HCT116 (cell line): ENCODE measurements at regions not wholly inside any gene's neighbourhood (a gene's known extent, or its start where the extent isn't known, plus 50 kb on each side); places are given as distances from the start of the nearest gene placed in this dataset.

Experiments
- ATAC-seq: fragments of 200-7000 bp; cut with Tn5 transposase; 2 replicates; pipeline ENCODE4 v1.9.1; 2020; ENCODE audit warnings: mild to moderate bottlenecking, moderate library complexity
- BruUV-seq: library from RNA; stranded (reverse); fragments of 400-500 nt; replicated peaks from 2 replicates; lab custom pipeline; 2021; lab: Mats Ljungman, UMichigan
- CTCF ChIA-PET: fragments of 300-600 bp; sonication (Branson Sonifier 250); formaldehyde crosslinking; loops from one replicate; lab custom pipeline; 2021; ENCODE audit warnings: antibody characterized with exemption; lab: Charles Lee
- POLR2A ChIA-PET: fragments of 300-600, 350-600 bp; sonication (Branson Sonifier 250); formaldehyde crosslinking; loops from one replicate; lab custom pipeline; 2021; ENCODE audit warnings: antibody characterized with exemption; lab: Charles Lee
- RAD21 ChIA-PET, 2 experiments: fragments of 300-600 bp; sonication (Branson Sonifier 250); formaldehyde crosslinking; loops; one replicate each; lab custom pipeline; 2023; ENCODE audit warnings: low total read pairs in 2 of 2; ENCODE audit not compliant: uncharacterized antibody in 2 of 2, unreplicated experiment in 2 of 2, low non-redundant PET in 1 of 2; lab: Charles Lee
- DNase-seq: peaks from one replicate; pipeline ENCODE4 v3.0.0-alpha.2; 2010; ENCODE audit warnings: low read depth, low spot score
- H2AFZ ChIP-seq: fragments of 200-600 bp; shearing (Covaris generic), sonication (generic); 2 replicates; pipeline ENCODE4 v1.6.1; 2017; ENCODE audit warnings: low read depth, mixed run types, mixed read lengths, antibody characterized with exemption, low read length; ENCODE audit not compliant: poor library complexity, severe bottlenecking
- H3K27ac ChIP-seq: 2 replicates; pipeline ENCODE4 v1.5.1; 2012; ENCODE audit warnings: low read depth, low read length
- H3K27me3 ChIP-seq: fragments of 200-600 bp; sonication (generic); 2 replicates; pipeline ENCODE4 v1.6.1; 2016; ENCODE audit warnings: mixed run types, low read length, mixed read lengths; ENCODE audit not compliant: insufficient read depth
- H3K36me3 ChIP-seq, 2 experiments: fragments of 200-500 bp in 1 of 2; fragments of 200-600 bp in 1 of 2; sonication (Bioruptor generic) in 1 of 2; sonication (generic) in 1 of 2; 2 replicates each; pipeline versions ENCODE4 v1.5.1 to v1.6.1; 2014 to 2016; ENCODE audit warnings: low read length in 2 of 2, inconsistent platforms in 1 of 2, mixed read lengths in 1 of 2, mixed run types in 1 of 2; ENCODE audit not compliant: insufficient read depth in 2 of 2, control insufficient read depth in 1 of 2
- H3K4me1 ChIP-seq, 2 experiments: fragments of 200-600 bp in 1 of 2; sonication (generic) in 1 of 2; 2 replicates each; pipeline versions ENCODE4 v1.5.1 to v1.6.1; 2012 to 2017; ENCODE audit warnings: low read length in 2 of 2, inconsistent platforms in 1 of 2, mild to moderate bottlenecking in 1 of 2, mixed read lengths in 1 of 2, mixed run types in 1 of 2, moderate library complexity in 1 of 2; ENCODE audit not compliant: insufficient read depth in 2 of 2, control insufficient read depth in 1 of 2
- H3K4me2 ChIP-seq: fragments of 200-600 bp; sonication (generic); 2 replicates; pipeline ENCODE4 v1.6.1; 2017; ENCODE audit warnings: mixed run types, low read length, mixed read lengths
- H3K4me3 ChIP-seq, 2 experiments: fragments of 200-600 bp in 1 of 2; sonication (generic) in 1 of 2; replicated peaks in 1 of 2; 2 replicates each; pipeline ENCODE4 v1.5.1; 2011 to 2016; ENCODE audit warnings: low read length in 2 of 2, control low read depth in 1 of 2, low read depth in 1 of 2, mild to moderate bottlenecking in 1 of 2, mixed read lengths in 1 of 2, mixed run types in 1 of 2
- H3K79me2 ChIP-seq: fragments of 200-600 bp; sonication (generic); 2 replicates; pipeline ENCODE4 v1.6.1; 2017; ENCODE audit warnings: mild to moderate bottlenecking, mixed run types, low read length, moderate library complexity, mixed read lengths; ENCODE audit not compliant: insufficient read depth
- H3K9ac ChIP-seq: fragments of 200-600 bp; sonication (generic); 2 replicates; pipeline ENCODE4 v1.6.1; 2016; ENCODE audit warnings: low read length, mixed read lengths
- H3K9me2 ChIP-seq: fragments of 200-600 bp; sonication (generic), shearing (Covaris generic); 2 replicates; pipeline ENCODE4 v1.6.1; 2017; ENCODE audit warnings: mixed run types, mild to moderate bottlenecking, moderate library complexity; ENCODE audit not compliant: insufficient read depth
- H3K9me3 ChIP-seq, 2 experiments: fragments of 200-500 bp in 1 of 2; fragments of 200-600 bp in 1 of 2; sonication (Bioruptor generic) in 1 of 2; sonication (generic) in 1 of 2; 2 replicates each; pipeline ENCODE4 v1.6.1; 2014 to 2017; ENCODE audit warnings: low read length in 2 of 2, mixed read lengths in 2 of 2, inconsistent platforms in 1 of 2, low read depth in 1 of 2, mild to moderate bottlenecking in 1 of 2, mixed run types in 1 of 2, moderate library complexity in 1 of 2; ENCODE audit not compliant: control insufficient read depth in 1 of 2, insufficient read depth in 1 of 2
- H4K20me1 ChIP-seq: fragments of 200-600 bp; sonication (generic), shearing (Covaris generic); 2 replicates; pipeline ENCODE4 v1.6.1; 2017; ENCODE audit warnings: mixed run types, mild to moderate bottlenecking, moderate library complexity; ENCODE audit not compliant: insufficient read depth
- CBX3 ChIP-seq: IDR thresholded peaks from 2 replicates; pipeline ENCODE4 v1.6.1; 2012; ENCODE audit warnings: low read depth
- EZH2 ChIP-seq: fragments of 200-600 bp; sonication (generic); IDR thresholded peaks from 2 replicates; pipeline ENCODE4 v1.6.1; 2017; ENCODE audit warnings: antibody characterized with exemption, mixed run types
- FOSL1 ChIP-seq: IDR thresholded peaks from 2 replicates; pipeline ENCODE4 v1.6.1; 2012; ENCODE audit warnings: low read depth
- JUND ChIP-seq: IDR thresholded peaks from 2 replicates; pipeline ENCODE4 v1.6.1; 2012
- POLR2A ChIP-seq: IDR thresholded peaks from 2 replicates; pipeline ENCODE4 v1.7.0; 2011; ENCODE audit warnings: borderline replicate concordance; ENCODE audit not compliant: insufficient read depth, insufficient read length; ENCODE audit errors: extremely low read depth
- RAD21 ChIP-seq: IDR thresholded peaks from 2 replicates; pipeline ENCODE4 v1.6.1; 2012; ENCODE audit warnings: low read depth, mild to moderate bottlenecking
- SIN3A ChIP-seq: IDR thresholded peaks from 2 replicates; pipeline ENCODE4 v1.6.1; 2012; ENCODE audit warnings: low read depth
- SP1 ChIP-seq: IDR thresholded peaks from 2 replicates; pipeline ENCODE4 v1.6.1; 2012; ENCODE audit warnings: low read depth
- TCF7L2 ChIP-seq: IDR thresholded peaks from 2 replicates; pipeline ENCODE4 v1.7.0; 2011; ENCODE audit warnings: borderline replicate concordance, inconsistent platforms; ENCODE audit not compliant: insufficient read depth, insufficient read length; ENCODE audit errors: extremely low read depth
- ZFX ChIP-seq: fragments of 450-650 bp; IDR thresholded peaks from 2 replicates; pipeline ENCODE4 v1.6.1; 2017
- intact Hi-C: fragments of 100-400 bp; cut with micrococcal nuclease; formaldehyde crosslinking; loops from 2 replicates; pipeline ENCODE4 v1.10.0; 2022
- TF ChIP-seq, protein P1 (sequence below), 3 experiments: fragments of 200-600 bp in 1 of 3; sonication (generic) in 1 of 3; IDR thresholded peaks in 2 of 3; conservative IDR thresholded peaks in 1 of 3; 2 replicates each; pipeline ENCODE4 v1.5.1; 2012 to 2017; ENCODE audit warnings: low read depth in 2 of 3, low read length in 2 of 3, antibody characterized with exemption in 1 of 3, borderline replicate concordance in 1 of 3, control low read depth in 1 of 3, mild to moderate bottlenecking in 1 of 3, mixed read lengths in 1 of 3, mixed run types in 1 of 3, moderate library complexity in 1 of 3; ENCODE audit not compliant: insufficient read depth in 1 of 3
- TF ChIP-seq, protein P2 (sequence below): IDR thresholded peaks from 2 replicates; pipeline ENCODE4 v1.6.1; 2012
- TF ChIP-seq, protein P3 (sequence below): IDR thresholded peaks from 2 replicates; pipeline ENCODE4 v1.6.1; 2012
- TF ChIP-seq, protein P4 (sequence below): IDR thresholded peaks from 2 replicates; pipeline ENCODE4 v1.6.1; 2011; ENCODE audit warnings: mild to moderate bottlenecking, low read length, moderate library complexity; ENCODE audit not compliant: insufficient replicate concordance; ENCODE audit errors: extremely low read depth

DNA sequence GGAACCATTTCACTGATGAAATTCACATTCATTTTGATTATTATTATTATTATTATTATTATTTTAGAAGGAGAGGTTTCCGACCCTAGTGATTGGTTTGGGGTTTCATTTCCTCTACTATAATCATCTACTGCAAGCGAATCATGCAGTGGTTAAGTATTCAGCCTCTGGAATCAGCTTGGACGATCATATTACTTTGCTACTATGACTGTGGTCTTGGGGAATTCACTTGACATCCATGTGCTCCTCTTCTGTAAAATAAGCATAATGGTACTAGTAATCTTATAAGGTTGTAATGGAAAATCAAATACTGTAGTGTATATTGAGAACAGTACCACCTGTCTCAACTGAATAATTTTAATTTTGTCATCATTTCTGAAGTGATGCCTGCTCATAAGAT lies 132.1 kb upstream of the SLC4A4 start:
- intact Hi-C loops: no loop called here

More for the DNA sequence above, 132.1 kb upstream of the SLC4A4 start:
- Histone ChIP-seq H4K20me1 (no peaks in the 10 kb centered on the region), H2AFZ (no peak overlapping the region), H3K79me2 (no peaks in the 10 kb centered on the region), H3K27me3 (0 out of 2 replicates have a peak, but pooled peaks cover 4% of the 10 kb centered on the region), H3K4me1 (no peaks in the 10 kb centered on the region), H3K36me3 (no peaks in the 10 kb centered on the region), H3K9me3 (no peaks in the 10 kb centered on the region), H3K4me2 (no peak overlapping the region)
- ChIA-PET RAD21 (no interaction called here), POLR2A (no interaction called here)
- no peak for ATAC-seq
- no peak for DNase-seq
- TF ChIP-seq ZFX: no peak
- TF ChIP-seq FOSL1: no peak
- no peak for TF ChIP-seq EZH2
- TF ChIP-seq POLR2A: no peak
- no peak for TF ChIP-seq SIN3A
- TF ChIP-seq, protein P1, sequence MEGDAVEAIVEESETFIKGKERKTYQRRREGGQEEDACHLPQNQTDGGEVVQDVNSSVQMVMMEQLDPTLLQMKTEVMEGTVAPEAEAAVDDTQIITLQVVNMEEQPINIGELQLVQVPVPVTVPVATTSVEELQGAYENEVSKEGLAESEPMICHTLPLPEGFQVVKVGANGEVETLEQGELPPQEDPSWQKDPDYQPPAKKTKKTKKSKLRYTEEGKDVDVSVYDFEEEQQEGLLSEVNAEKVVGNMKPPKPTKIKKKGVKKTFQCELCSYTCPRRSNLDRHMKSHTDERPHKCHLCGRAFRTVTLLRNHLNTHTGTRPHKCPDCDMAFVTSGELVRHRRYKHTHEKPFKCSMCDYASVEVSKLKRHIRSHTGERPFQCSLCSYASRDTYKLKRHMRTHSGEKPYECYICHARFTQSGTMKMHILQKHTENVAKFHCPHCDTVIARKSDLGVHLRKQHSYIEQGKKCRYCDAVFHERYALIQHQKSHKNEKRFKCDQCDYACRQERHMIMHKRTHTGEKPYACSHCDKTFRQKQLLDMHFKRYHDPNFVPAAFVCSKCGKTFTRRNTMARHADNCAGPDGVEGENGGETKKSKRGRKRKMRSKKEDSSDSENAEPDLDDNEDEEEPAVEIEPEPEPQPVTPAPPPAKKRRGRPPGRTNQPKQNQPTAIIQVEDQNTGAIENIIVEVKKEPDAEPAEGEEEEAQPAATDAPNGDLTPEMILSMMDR (IDR thresholded peaks at IDR 0.05 in 2 of 3, conservative IDR thresholded peaks at IDR 0.05 in 1 of 3; ENCODE audit: borderline replicate concordance in 1 of 3, insufficient read depth in 1 of 3, low read depth in 2 of 3, low read length in 2 of 3): no peak
- TF ChIP-seq, protein P2, sequence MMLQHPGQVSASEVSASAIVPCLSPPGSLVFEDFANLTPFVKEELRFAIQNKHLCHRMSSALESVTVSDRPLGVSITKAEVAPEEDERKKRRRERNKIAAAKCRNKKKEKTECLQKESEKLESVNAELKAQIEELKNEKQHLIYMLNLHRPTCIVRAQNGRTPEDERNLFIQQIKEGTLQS: no peak
- no peak for TF ChIP-seq RAD21
- TF ChIP-seq, protein P3, sequence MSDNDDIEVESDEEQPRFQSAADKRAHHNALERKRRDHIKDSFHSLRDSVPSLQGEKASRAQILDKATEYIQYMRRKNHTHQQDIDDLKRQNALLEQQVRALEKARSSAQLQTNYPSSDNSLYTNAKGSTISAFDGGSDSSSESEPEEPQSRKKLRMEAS: no peak
- TF ChIP-seq, protein P4, sequence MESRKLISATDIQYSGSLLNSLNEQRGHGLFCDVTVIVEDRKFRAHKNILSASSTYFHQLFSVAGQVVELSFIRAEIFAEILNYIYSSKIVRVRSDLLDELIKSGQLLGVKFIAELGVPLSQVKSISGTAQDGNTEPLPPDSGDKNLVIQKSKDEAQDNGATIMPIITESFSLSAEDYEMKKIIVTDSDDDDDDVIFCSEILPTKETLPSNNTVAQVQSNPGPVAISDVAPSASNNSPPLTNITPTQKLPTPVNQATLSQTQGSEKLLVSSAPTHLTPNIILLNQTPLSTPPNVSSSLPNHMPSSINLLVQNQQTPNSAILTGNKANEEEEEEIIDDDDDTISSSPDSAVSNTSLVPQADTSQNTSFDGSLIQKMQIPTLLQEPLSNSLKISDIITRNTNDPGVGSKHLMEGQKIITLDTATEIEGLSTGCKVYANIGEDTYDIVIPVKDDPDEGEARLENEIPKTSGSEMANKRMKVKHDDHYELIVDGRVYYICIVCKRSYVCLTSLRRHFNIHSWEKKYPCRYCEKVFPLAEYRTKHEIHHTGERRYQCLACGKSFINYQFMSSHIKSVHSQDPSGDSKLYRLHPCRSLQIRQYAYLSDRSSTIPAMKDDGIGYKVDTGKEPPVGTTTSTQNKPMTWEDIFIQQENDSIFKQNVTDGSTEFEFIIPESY: no peak
- no peak for TF ChIP-seq JUND
- TF ChIP-seq SP1: no peak
- no peak for TF ChIP-seq CBX3
- no peak for TF ChIP-seq TCF7L2
- TF ChIP-seq, all 23 proteins: peak for 0
- no TSS peak for BruUV-seq
- H3K27ac ChIP-seq: no peak overlapping the region
- no peak overlapping the region for H3K9ac ChIP-seq
- no peaks in the 10 kb centered on the region for H3K9me2 ChIP-seq
- H3K4me3 ChIP-seq: no peak overlapping the region
- CTCF ChIA-PET: no interaction called here
